T-helper 2 cell treated with Interferon-gamma antibody and Interleukin-4, amounts not matched to agents 5 μg/mL and 100 μg/mL, for 36 hours (primary cell): ENCODE measurements at regions not wholly inside any gene's neighbourhood (a gene's known extent, or its start where the extent isn't known, plus 50 kb on each side); places are given as distances from the start of the nearest gene placed in this dataset.

Experiments used
- DNase-seq: peaks from one replicate; pipeline ENCODE4 v3.0.0; 2021; ENCODE audit warnings: low spot score
- H3K27ac Mint-ChIP-seq: one replicate; pipeline ENCODE4 v1.8.0; 2021; ENCODE audit warnings: mild to moderate bottlenecking, mixed read lengths
- H3K27me3 Mint-ChIP-seq: one replicate; pipeline ENCODE4 v1.8.0; 2021; ENCODE audit warnings: low read depth, mixed read lengths
- H3K36me3 Mint-ChIP-seq: one replicate; pipeline ENCODE4 v1.8.0; 2021; ENCODE audit warnings: low read depth, mixed read lengths
- H3K4me1 Mint-ChIP-seq: one replicate; pipeline ENCODE4 v1.8.0; 2021; ENCODE audit warnings: low read depth, mixed read lengths
- H3K4me3 Mint-ChIP-seq: one replicate; pipeline ENCODE4 v1.8.0; 2022; ENCODE audit warnings: mild to moderate bottlenecking, moderate library complexity, mixed read lengths
- H3K9me3 Mint-ChIP-seq: one replicate; pipeline ENCODE4 v1.8.0; 2021; ENCODE audit warnings: mixed read lengths

DNA sequence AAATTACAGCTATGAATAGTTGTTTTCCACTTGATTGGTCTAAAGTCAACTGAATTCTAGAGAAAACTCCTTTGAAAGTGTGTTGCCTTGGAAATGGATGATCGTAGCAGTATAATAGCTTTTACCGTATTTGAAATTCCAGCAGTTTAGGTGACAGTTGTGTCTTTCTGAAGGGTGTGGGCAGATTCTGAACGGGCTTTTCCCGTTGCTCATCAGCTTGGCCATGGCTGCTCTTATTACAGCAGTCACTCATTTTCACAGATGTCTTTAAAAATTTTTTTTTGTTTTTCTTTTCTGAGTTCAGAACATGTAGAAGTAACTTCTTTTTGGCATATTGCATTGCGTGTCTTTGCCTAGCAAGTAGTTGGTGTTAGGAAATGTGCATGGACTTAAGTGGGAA, 69.6 kb upstream of the SLC4A4 start:
- H3K4me3 Mint-ChIP-seq: no peak overlapping the region
- H3K27me3 Mint-ChIP-seq: peaks cover 2% of the 10 kb centered on the region
- no peak for DNase-seq
- H3K9me3 Mint-ChIP-seq: no peaks in the 10 kb centered on the region
- peaks cover 3% of the 10 kb centered on the region for H3K4me1 Mint-ChIP-seq
- H3K27ac Mint-ChIP-seq: no peak overlapping the region
- no peaks in the 10 kb centered on the region for H3K36me3 Mint-ChIP-seq

DNA sequence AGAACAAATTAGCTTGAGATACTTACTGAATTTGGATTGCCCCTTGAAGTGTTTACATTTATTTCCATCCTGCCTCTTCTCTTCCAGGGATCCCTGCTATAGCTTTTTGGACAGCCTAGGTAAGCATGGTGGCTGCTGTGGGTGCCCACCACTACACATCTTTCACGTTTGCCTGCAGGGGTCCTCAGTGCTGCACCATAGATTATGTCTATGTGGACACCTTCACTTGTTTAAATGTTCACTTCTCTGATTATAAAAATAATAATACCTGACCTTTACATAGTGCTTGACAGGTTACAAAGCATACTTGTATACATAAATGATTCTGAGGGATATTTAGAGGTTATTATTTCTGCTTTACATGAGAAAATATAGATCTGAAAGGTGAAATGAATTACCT, 67.9 kb upstream of the SLC4A4 start:
- DNase-seq: no peak

DNA sequence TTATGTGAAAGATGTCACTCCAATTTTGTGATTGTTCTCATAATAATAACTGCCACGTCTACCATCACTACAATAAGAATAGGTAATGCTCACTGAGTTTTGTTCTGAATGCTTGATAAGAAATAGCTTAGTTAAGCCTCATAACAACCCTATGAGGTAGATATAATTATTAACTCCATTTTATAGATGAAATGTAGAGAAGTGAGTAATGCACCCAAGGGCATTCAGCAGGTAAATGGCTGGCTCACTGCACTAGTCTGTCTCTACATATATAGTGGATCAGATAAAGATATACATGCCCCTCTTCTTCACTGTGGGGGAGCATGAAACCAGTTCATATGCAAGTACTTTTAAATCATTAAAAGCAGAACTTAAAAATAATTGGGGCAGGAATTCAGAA, 65.8 kb upstream of the SLC4A4 start:
- no peaks in the 10 kb centered on the region for H3K36me3 Mint-ChIP-seq
- no peak overlapping the region for H3K27ac Mint-ChIP-seq
- H3K27me3 Mint-ChIP-seq: peaks cover 2% of the 10 kb centered on the region
- no peak for DNase-seq
- H3K4me1 Mint-ChIP-seq: peaks cover 5% of the 10 kb centered on the region
- H3K9me3 Mint-ChIP-seq: no peaks in the 10 kb centered on the region
- H3K4me3 Mint-ChIP-seq: no peak overlapping the region

More for the DNA sequence above, 67.9 kb upstream of the SLC4A4 start:
- H3K36me3 Mint-ChIP-seq: no peaks in the 10 kb centered on the region
- H3K4me1 Mint-ChIP-seq: peaks cover 8% of the 10 kb centered on the region
- no peak overlapping the region for H3K4me3 Mint-ChIP-seq
- H3K27me3 Mint-ChIP-seq: peaks cover 4% of the 10 kb centered on the region
- H3K9me3 Mint-ChIP-seq: no peaks in the 10 kb centered on the region
- H3K27ac Mint-ChIP-seq: no peak overlapping the region

DNA sequence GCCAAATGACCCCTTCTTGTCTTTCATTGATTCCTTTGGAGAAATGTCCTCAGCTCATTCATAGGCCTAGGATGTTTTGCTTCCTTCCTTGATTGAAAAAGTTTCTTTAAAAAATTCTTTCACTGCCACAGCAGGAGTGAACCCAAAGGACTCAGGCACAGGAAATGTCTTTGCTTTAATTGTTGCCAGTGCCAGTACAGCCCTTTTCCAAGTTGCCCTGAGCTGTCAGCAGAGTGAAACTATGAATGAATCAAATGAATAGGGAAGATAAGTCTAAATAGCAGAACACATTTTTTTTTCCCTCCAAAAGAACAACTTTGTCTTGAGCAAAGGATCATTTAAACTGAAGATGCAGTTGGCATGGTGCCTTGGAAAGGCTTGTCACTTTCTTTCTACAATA, 63.8 kb upstream of the SLC4A4 start:
- Mint-ChIP-seq H3K27ac (no peak overlapping the region), H3K9me3 (no peaks in the 10 kb centered on the region), H3K36me3 (no peaks in the 10 kb centered on the region), H3K4me1 (peaks cover 5% of the 10 kb centered on the region), H3K27me3 (peaks cover 2% of the 10 kb centered on the region), H3K4me3 (no peak overlapping the region)
- DNase-seq: no peak

DNA sequence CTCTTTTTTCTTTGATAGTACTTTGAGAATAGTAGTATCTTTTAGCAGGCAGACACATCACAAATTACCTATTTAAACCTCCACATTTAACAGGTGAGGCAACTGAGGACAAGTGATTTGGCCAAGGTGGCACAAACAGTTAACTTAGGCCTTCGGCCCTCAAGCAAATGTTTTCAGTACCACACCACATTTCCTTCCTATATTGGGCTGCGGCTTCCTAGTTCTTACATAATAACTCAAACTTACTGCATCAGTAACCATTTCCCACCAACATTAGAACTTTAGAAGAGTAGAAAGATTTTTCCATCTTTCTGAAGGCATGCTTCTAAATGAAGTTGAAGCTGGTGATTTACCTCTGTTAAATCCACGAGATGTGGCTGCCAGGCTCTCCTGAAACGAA, 63.2 kb upstream of the SLC4A4 start:
- Mint-ChIP-seq H3K36me3 (no peaks in the 10 kb centered on the region), H3K27ac (no peak overlapping the region), H3K4me3 (no peak overlapping the region), H3K9me3 (no peaks in the 10 kb centered on the region), H3K27me3 (peaks cover 2% of the 10 kb centered on the region), H3K4me1 (peaks cover 5% of the 10 kb centered on the region)
- no peak for DNase-seq

DNA sequence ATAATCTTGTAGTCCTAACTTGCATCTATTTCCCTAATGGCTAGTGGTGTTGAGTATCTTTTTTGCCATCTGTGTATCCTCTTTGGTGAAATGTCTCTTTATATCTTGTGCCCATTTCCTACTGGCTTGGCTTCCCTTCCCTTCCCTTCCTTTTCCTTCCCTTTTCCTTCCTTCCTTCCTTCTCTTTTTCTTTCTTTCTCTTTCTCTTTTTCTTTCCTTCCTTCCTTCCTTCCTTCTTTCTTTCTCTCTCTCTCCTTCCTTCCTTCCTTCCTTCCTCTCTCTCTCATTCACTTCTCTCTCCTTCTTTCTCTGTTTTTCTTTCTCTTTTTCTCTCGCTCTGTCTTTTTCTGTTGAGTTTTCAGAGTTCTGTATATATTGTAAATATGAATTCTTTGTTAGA, 61.5 kb upstream of the SLC4A4 start:
- Mint-ChIP-seq H3K9me3 (no peaks in the 10 kb centered on the region), H3K36me3 (no peaks in the 10 kb centered on the region), H3K4me3 (no peak overlapping the region), H3K27me3 (peaks cover 2% of the 10 kb centered on the region), H3K27ac (no peak overlapping the region), H3K4me1 (peaks cover 5% of the 10 kb centered on the region)
- no peak for DNase-seq

DNA sequence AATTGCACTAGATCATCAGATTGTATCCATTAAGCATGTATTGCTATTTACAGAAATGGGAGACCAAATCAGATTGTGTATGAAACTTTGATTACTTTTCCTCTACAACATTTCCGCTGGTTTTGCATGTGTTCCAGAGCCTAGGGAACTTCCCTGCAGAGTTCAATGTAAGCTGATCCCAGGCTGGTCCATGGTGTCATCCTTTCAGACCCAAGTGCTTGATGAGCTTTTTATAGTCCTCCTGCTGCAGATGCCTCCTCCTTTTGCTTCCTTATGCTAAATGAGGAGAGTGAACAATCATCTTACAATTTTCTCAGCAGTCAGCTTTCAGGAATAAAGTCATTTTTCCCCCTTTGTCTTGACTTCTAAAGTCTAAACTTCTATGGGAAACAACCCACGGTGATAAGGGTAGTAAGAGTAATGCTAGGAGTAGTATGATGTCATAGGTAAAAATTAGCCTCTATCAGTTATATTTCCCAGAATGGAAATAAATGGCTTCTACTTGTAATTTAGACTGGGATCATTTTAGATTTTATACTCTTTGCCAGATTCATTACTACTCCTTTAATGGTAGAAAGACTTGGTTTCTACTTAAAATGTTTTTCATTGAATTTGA, 55.1 kb upstream of the SLC4A4 start:
- DNase-seq: no peak
- Mint-ChIP-seq H3K9me3 (no peaks in the 10 kb centered on the region), H3K36me3 (no peaks in the 10 kb centered on the region), H3K4me3 (no peak overlapping the region), H3K4me1 (no peaks in the 10 kb centered on the region), H3K27me3 (no peaks in the 10 kb centered on the region), H3K27ac (no peak overlapping the region)

DNA sequence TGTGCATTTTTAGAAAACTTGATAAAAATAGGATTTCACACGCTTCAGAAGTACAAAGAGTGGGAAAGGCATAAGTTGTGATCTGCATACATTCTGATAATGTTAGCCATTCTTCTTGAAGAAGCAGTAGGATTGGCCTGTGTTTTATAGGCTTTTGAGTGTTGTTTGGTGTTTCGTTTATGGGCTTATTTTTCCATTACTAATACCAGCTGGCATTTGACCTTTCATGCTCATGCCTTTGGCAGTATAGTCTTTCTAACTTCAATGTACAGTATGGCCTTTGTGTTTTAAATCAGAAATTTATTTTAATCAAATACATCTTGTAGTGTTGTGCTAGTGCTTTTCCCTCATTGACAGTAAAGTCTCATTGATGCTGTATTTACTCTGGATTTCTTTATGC, 51.5 kb upstream of the SLC4A4 start:
- no peaks in the 10 kb centered on the region for H3K36me3 Mint-ChIP-seq
- no peak overlapping the region for H3K4me3 Mint-ChIP-seq
- H3K9me3 Mint-ChIP-seq: no peaks in the 10 kb centered on the region
- H3K4me1 Mint-ChIP-seq: no peaks in the 10 kb centered on the region
- H3K27ac Mint-ChIP-seq: no peak overlapping the region
- H3K27me3 Mint-ChIP-seq: no peaks in the 10 kb centered on the region
- DNase-seq: no peak

DNA sequence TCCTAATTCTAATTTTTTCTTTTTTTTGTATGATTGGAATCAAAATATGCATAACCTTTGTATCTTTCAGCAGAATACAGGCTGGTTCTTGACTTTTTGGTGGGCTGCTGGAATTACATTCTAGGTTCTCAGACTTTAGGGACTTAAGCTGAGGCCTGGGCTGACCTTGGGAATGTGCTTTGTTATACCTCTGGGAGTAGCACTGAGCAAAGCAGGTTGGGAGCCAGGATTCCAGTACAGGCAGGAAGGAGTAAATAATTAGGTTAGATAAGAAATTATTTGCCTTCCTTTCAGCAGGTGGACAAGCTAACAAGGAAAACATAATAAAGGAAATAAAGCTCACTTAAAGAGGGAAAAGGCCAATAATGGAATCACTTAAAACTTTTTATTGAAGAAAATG, 49.9 kb upstream of the SLC4A4 start:
- Mint-ChIP-seq H3K4me3 (no peak overlapping the region), H3K36me3 (no peaks in the 10 kb centered on the region), H3K27me3 (no peaks in the 10 kb centered on the region), H3K27ac (no peak overlapping the region), H3K9me3 (no peaks in the 10 kb centered on the region), H3K4me1 (no peaks in the 10 kb centered on the region)
- DNase-seq: no peak
